NB4 (cell line): ENCODE measurements at regions not wholly inside any gene's neighbourhood (a gene's known extent, or its start where the extent isn't known, plus 50 kb on each side); places are given as distances from the start of the nearest gene placed in this dataset.

Source experiments
- CTCF ChIP-seq: IDR thresholded peaks from one replicate; pipeline ENCODE4 v1.5.1; 2012; ENCODE audit warnings: low read depth, low read length
- MAX ChIP-seq: IDR thresholded peaks from 2 replicates; pipeline ENCODE4 v1.6.1; 2011; ENCODE audit warnings: low read depth, low read length
- MYC ChIP-seq: IDR thresholded peaks from 2 replicates; pipeline ENCODE4 v1.6.1; 2011; ENCODE audit warnings: low read depth, low read length
- POLR2A ChIP-seq: IDR thresholded peaks from 2 replicates; pipeline ENCODE4 v1.6.1; 2011; ENCODE audit warnings: mild to moderate bottlenecking; ENCODE audit not compliant: insufficient read length; ENCODE audit errors: extremely low read depth

GRCh38 chr6:138677538-138677937 is 96.0 kb upstream of the CCDC28A start:
- TF ChIP-seq POLR2A (no peak), CTCF (no peak), MAX (no peak), MYC (no peak)
